Left colon (tissue), 2 donors: ENCODE measurements at regions not wholly inside any gene's neighbourhood (a gene's known extent, or its start where the extent isn't known, plus 50 kb on each side); places are given as distances from the start of the nearest gene placed in this dataset.
"Not testable (repeated sequence)": the region's sequence is repeated elsewhere in the genome, so short reads cannot be mapped to it uniquely, and the experiment has no call there.

ENCODE experiments used
- ATAC-seq: fragments of 200-7000 bp; cut with Tn5 transposase; one replicate; pipeline ENCODE4 v1.9.1; 2020; ENCODE audit warnings: mild to moderate bottlenecking, moderate library complexity
- DNase-seq, 2 donors: peaks; one replicate each; pipeline ENCODE4 v3.0.0-alpha.2; 2020
- intact Hi-C, 2 donors: fragments of 100-400 bp; cut with DNase I in 1 of 2; cut with micrococcal nuclease in 1 of 2; formaldehyde crosslinking; loops; one replicate each; pipeline versions ENCODE4 v1.11.2 to v1.14.0; 2022; cut with DNase I, micrococcal nuclease
- donor health status: DM: no; HTN: no; CAD: no.
- donor health status: DM: yes; HTN: yes; CAD: no.

DNA sequence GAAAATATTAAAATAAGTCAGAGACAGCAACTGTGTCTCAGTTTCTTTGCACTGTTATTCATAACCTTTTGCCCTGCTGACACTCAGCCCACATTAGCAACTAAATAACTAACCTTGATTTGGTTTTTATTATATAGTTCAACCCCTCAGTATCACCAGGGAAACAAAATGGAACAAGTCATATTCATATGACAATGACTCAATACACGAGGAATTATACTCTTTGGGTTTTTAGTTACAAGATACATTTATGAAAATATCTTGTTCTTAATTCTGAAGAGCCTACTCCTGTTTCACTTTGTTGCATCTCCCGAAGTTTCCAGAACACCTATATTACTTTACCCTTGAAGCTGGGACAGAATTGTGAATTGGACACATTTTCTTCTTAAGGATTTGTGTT, 845.4 kb downstream of the EFNA5 start:
- no peak for ATAC-seq
- DNase-seq, result no peak
- intact Hi-C loops, result no loop called here

DNA sequence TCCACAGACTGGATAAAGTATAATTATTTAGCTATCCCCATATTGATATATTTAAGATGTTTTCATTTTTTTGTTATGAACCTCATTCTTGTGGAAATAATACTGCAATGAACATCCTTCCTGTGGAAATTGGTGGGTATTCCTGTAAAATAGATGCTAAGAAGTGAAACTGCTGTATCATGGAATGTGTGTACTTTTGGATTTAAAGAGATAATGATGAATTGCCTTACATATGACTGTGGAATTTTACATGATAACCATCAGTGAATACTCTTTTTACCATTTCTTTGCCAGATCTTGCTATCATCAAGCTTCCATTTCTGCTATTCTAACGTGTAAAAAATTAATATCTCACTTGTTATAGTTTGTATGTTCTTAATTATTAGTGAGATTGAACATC, 847.9 kb downstream of the EFNA5 start:
- intact Hi-C loops, result no loop called here
- DNase-seq, result no peak
- no peak for ATAC-seq

- ATAC-seq (no peak), DNase-seq (no peak)
- intact Hi-C loops, result no loop called here
Measured at GRCh38 chr5:106818552-106818951, 852.2 kb downstream of the EFNA5 start.

DNA sequence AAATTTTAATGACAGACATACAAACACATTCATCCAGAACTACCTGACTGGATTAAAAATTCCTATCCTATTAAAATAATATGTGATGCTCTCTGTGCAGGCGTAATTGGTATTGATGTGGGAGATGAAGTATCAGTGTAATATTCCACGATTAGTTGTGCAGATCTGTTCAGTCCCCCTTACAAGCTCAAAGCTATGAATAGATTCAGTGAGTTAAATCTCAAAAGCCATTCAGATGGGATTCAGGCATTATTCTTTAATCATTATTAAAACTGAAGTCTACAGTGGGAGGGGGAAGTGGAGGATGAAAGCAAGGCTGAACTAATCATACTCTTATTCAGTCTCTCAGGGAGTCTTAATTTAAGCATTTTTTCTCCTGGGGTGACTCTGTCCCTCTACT, 855.8 kb downstream of the EFNA5 start:
- ATAC-seq (no peak), DNase-seq (no peak)
- intact Hi-C loops, result no loop called here

DNA sequence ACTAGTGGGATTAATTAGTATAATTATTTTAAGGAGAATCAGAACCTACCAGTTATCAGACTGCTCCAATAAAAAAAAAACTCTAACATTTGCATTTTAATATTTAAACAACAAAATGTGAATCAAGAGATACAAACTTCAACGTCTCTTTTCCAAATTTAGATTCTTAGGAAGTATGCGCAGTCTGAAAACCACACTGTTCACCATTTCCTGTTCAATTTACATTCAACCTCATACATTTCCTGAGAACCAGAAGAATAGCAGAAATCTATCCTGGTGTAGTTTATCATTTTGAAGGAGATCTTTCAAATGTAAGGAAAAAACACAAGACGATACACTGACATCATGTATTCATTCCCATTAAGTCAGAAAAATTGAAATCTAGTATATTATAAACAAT, 869.2 kb downstream of the EFNA5 start:
- ATAC-seq (no peak), DNase-seq (no peak)
- intact Hi-C loops, result no loop called here

GRCh38 chr5:106797996-106798395, 872.7 kb downstream of the EFNA5 start:
- intact Hi-C loops, result no loop called here
- no peak for DNase-seq
- ATAC-seq, result no peak

GRCh38 chr5:106796081-106796480, 874.7 kb downstream of the EFNA5 start:
- no peak for DNase-seq
- intact Hi-C loops, result no loop called here
- ATAC-seq, result no peak

GRCh38 chr5:106784846-106785245, 885.9 kb downstream of the EFNA5 start:
- no peak for ATAC-seq
- intact Hi-C loops, result no loop called here
- DNase-seq, result no peak

DNA sequence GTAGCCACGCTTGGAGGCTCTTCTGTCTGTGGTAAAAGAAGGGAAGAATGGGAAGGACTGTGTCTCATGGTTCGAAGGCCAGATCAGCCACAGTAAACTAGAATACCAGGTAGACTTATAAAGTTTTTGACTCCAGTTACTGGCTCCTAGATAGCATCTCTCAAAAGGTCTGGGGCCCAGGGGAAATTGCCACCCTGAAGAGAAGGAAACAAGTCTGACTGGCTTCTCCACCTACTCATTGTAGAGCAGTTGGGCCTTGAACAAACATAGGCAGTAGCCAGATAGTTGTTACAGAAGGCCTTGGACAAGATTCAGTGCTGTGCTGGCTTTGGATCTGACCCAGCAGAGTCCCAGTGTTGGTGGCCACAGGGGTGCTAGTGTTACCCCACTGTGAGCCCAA, 890.4 kb downstream of the EFNA5 start:
- ATAC-seq, result no peak
- intact Hi-C loops, result no loop called here
- no peak for DNase-seq

GRCh38 chr5:106776515-106776914, 894.2 kb downstream of the EFNA5 start:
- ATAC-seq, DNase-seq, intact Hi-C loops: not testable (repeated sequence)

DNA sequence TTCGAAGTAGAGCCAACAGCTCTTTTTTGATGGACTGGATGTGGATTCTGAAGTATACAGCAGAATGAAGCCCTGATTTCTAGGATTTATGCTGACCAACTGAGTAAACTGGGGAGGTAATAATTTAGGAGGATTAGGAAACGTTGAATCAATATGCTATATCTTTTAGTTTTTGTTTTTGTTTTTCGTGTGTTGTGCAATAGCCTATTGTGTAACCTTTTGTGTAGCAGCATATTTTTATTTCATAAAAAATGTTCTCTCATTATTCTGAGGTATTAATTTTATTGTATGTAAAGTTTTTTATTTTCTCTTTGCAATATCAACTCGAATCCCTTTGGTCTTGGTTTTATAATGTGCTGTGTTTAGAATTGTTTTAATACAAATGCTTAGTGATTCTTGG, 902.3 kb downstream of the EFNA5 start:
- DNase-seq (no peak), ATAC-seq (no peak)
- intact Hi-C loops, result no loop called here

GRCh38 chr5:106766916-106767315, 903.8 kb downstream of the EFNA5 start:
- ATAC-seq (no peak), DNase-seq (no peak)
- intact Hi-C loops, result no loop called here

DNA sequence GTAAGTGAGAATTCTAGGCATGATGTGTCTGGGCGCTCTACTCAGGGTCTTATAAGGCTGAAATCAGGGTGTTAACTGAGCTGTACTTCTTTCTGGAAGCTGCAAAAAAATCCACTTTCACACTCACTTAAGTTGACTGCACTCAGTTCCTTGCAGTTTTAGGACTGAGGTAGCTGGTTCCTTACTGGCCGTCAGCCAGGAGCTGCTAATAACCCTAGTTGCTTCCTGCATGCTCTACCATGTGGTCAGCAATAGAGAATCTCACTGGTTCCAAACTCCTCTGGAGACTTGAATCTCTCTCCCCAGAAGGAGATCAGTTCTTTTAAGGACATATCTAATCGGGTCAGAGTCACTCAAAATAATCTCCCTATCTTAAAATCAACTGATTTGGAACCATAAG, 911.2 kb downstream of the EFNA5 start:
- DNase-seq (peak in 1 of 2 donors; percentile 5), ATAC-seq (no peak)
- intact Hi-C loops, result no loop called here

DNA sequence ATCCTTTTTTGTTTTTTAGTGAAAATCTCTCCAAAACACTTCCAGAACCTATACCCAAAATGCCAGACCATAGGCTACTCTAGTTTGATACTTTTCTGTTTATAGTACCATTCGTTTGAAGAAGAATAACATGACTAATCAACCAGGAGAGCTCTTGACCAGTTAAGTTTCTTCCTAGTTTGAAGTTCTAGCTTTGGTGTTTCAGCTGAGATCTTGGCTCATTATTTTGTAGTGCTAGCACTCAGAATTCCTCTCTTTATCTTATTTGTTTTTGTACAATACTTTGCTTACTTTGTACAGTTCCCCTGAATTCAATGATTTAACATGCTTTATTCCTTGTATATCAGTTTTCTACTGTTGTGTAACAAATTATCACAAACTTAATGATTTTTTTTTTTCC, 911.6 kb downstream of the EFNA5 start:
- intact Hi-C loops, result no loop called here
- ATAC-seq, result no peak
- no peak for DNase-seq

- intact Hi-C loops, result no loop called here
- ATAC-seq, result no peak
- DNase-seq, result no peak
Measured at GRCh38 chr5:106757672-106758071, 913.1 kb downstream of the EFNA5 start.

DNA sequence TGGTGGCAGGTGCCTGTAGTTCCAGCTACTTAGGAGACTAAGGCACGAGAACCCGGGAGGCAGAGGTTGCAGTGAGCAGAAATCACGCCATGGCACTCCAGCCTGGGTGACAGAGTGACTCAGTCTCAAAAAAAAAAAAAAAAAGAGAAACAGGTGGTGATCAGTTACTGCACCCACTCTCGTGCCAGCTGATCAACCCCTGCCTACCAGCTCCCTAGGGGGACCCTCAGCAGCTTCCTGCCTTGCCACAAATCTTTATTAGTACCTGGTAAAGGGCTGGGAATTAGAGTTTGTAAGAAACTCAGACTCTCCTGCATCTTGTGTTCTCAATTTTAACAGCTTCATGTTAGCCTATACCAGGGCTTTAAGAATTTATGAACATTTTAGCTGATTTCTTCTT, 914.9 kb downstream of the EFNA5 start:
- intact Hi-C loops, result no loop called here
- no peak for ATAC-seq
- DNase-seq, result no peak

- no peak for ATAC-seq
- intact Hi-C loops, result no loop called here
- DNase-seq, result no peak
Measured at GRCh38 chr5:106755066-106755465, 915.7 kb downstream of the EFNA5 start.

GRCh38 chr5:106749826-106750225, 920.9 kb downstream of the EFNA5 start:
- intact Hi-C loops, result no loop called here
- DNase-seq (no peak), ATAC-seq (no peak)

GRCh38 chr5:106739127-106739526, 931.6 kb downstream of the EFNA5 start:
- ATAC-seq, result no peak
- no peak for DNase-seq
- intact Hi-C loops, result no loop called here

DNA sequence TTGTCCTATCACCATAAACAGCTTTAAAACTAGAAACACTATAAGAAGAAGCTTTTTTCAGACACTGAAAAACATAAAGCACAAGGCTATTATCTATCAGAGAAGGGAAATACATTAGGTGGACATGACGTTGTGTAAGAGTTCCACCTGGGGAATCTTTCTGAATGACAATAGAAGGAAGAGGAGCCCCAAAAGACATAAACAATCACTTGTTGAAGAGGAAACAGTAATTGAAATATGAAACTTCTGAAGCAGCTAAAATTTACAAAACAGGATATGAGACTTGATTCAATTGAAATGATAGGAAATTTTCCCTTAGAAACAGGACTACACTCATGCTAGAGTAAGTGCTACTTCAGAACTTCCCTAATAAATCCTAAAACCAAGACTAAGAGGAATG, 933.6 kb downstream of the EFNA5 start:
- no peak for DNase-seq
- ATAC-seq, result no peak
- intact Hi-C loops, result no loop called here

GRCh38 chr5:106732624-106733023, 938.1 kb downstream of the EFNA5 start:
- ATAC-seq (no peak), DNase-seq (no peak)
- intact Hi-C loops, result no loop called here

GRCh38 chr5:106730912-106731311, 939.8 kb downstream of the EFNA5 start:
- DNase-seq (no peak), ATAC-seq (no peak)
- intact Hi-C loops, result no loop called here
